ENCODE measurements at regions not wholly inside any gene's neighbourhood (a gene's known extent, or its start where the extent isn't known, plus 50 kb on each side); places are given as distances from the start of the nearest gene placed in this dataset.
"Not testable (repeated sequence)": the region's sequence is repeated elsewhere in the genome, so short reads cannot be mapped to it uniquely, and the experiment has no call there.

DNA sequence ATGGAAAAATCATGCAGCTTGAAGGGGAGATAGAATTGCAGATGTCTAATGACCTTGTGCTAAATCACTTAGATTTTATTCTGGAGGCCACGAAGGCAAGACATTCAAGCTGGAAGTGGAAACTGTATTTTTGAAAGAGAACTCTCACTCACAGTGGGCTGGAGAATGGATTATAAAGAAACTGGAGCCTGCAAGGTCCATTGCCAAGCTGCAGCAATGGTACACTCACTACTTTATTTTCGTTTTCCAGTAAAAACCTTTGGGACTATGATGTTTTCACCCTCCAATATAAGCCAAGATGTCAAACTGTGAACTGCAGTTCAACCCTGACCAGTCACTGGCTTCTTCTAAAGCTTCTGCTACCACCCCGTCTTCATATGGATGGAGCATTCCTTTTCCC is 62.0 kb downstream of the SKIDA1 start:
- DNase-seq (ENCODE audit: low read depth), result no peak

- DNase-seq (ENCODE audit: low read depth), result no peak
Observed at GRCh38 chr10:21458126-21458871, 67.2 kb downstream of the SKIDA1 start.

GRCh38 chr10:21456160-21456559 is 69.3 kb downstream of the SKIDA1 start:
- no peak for DNase-seq (ENCODE audit: low read depth)

DNA sequence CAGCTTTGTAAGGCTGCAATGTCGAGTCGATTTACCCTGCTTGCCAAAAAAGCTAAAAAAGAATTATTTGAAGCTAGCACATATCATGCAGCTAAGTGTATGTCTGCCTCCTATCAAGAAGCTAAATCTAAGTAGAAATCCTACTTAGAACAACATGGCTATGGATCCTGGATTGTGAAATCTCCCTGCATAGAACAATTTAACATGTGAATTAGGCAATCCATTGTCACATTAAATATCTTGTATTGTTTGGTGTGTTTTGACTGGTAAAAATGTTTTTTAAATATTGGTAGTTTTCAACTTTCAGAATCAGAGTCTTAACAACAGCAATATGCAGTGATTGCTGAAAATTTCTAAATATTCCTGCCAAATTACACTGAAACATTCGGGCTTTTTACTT is 73.3 kb downstream of the SKIDA1 start:
- DNase-seq (ENCODE audit: low read depth), result no peak

GRCh38 chr10:21449288-21449966 is 76.1 kb downstream of the SKIDA1 start:
- DNase-seq (ENCODE audit: low read depth), result no peak

DNA sequence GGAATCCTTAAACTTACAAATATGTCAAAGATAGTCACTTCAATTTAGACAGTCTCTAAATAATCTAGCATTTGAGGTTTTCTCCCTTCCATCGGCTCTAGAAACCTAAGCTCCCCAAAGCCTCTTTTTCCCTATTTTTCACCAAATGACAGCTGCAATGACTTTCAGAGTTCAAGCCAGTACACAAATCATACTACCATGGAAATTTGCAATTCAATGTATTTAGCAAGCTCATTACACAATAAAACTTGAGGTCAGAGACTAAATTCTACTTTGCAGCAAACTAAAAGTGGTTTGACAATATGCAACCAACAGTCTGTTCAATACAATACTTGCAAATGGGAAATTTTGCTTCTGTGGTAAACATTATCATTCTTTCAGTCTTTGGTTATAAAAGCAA is 80.3 kb downstream of the SKIDA1 start:
- DNase-seq (ENCODE audit: low read depth), result peak; percentile 35

- DNase-seq (ENCODE audit: low read depth), result no peak
Observed at GRCh38 chr10:21441625-21442024, 83.9 kb downstream of the SKIDA1 start.

GRCh38 chr10:21438914-21439313 is 86.6 kb downstream of the SKIDA1 start:
- not testable (repeated sequence) for DNase-seq (ENCODE audit: low read depth)

DNA sequence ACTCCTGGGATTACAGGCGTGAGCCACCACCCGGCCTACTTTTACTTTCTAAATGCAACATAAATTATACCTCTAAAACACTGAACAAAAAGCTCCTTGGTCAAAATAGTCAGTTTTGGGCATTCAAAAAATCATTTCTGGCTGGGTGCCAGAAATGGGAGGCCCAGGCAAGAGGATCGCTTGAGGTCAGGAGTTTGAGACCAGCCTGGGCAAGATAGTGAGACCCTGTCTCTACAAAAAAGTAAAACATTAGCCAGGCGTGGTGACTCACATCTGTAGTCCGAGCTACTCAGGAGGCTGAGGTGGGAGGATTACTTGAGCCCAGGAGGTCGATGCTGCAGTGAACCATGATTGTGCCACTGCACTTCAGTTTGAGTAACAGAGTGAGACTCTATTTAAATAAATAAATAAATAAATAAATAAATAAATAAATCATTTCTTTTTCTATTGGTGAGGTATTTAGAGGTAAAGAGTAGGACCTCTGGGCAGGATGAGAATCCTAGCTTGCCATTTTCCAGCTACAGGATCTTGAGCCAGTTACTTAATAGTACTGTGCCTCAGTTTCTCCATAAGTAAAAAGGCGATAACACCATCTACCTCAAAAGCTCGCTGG is 87.6 kb downstream of the SKIDA1 start:
- no peak for DNase-seq (ENCODE audit: low read depth)

DNA sequence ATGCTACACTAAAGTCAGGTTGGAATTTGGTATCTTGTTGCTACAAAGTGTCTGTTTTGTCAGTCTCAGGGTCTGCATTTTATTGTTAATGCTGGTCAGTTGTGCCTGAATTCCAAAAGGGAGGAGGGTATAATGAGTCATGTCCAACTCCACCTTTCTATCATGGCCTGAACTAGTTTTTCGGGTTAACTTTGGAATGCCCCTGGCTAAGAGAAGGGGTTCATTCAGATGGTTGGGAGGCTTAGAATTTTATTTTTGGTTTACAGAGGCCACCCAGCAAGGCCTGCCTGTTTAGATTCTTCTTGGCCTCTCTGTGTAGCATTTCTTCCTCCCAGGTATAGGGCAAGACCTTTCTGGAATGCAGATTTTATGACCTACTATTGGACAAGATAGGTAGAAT is 93.2 kb downstream of the SKIDA1 start:
- no peak for DNase-seq (ENCODE audit: low read depth)

DNA sequence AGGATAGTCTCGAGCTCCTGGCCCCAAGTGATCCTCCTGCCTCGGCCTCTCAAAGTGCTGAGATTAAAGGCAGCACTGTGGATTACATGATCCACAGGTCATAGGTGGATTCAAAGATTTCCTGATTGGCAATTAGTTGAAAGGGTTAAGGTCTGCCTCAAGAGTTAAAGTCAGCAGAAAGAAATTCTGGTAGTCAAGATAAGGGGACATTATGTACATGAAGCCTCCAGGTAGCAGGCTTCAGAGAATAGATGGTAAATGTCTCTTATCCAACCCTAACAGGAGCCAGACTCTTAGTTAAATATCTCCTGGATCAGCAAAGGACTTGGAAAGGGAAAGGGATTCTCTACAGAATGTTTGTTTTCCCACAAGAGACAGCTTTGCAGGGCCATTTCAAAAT is 93.7 kb downstream of the SKIDA1 start:
- DNase-seq (ENCODE audit: low read depth), result no peak

GRCh38 chr10:21427804-21428481 is 97.5 kb downstream of the SKIDA1 start:
- DNase-seq (ENCODE audit: low read depth), result peak; percentile 48

- DNase-seq (ENCODE audit: low read depth), result no peak
Observed at GRCh38 chr10:21424459-21424861, 101.0 kb downstream of the SKIDA1 start.

- DNase-seq (ENCODE audit: low read depth), result no peak
Observed at GRCh38 chr10:21423850-21424249, 101.6 kb downstream of the SKIDA1 start.

DNA sequence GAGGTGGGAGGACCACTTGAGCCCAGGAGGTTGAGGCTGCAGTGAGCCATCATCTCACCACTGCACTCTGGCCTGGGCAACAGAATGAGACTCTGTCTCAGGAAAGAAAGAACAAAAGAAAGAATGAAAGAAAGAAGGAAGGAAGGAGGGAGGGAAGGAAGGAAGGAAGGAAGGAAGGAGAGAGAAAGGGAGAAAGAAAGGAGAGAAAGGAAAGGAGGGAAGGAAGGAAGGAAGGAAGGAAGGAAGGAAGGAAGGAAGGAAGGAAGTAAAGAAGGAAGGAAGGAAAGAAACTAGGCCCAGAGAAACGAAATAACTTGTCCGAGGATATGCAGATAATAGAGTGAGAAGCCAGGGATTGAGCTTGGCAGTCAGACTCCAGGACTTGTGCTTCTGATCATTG is 102.1 kb downstream of the SKIDA1 start:
- no peak for DNase-seq (ENCODE audit: low read depth)

DNA sequence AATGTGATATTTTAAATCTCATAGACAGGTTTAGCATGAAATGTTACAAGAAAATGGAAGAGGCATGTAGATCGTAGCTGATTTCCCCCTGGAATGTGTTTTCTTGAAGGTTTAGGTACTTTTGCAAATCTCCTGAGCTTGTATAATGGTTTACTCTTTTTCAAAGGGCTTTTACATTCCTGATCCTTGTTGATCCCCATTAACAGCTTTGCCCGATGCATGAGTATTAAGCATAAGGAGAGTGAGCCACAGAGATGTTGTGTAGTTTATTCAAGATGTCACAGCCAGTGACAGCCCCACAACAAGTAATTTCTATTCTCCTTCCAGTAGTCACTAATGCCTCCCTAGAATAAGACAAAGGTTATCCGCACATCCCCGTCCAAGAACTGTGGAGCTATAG is 103.7 kb downstream of the SKIDA1 start:
- DNase-seq (ENCODE audit: low read depth), result no peak

GRCh38 chr10:21421016-21421415 is 104.5 kb downstream of the SKIDA1 start:
- DNase-seq (ENCODE audit: low read depth), result no peak

DNA sequence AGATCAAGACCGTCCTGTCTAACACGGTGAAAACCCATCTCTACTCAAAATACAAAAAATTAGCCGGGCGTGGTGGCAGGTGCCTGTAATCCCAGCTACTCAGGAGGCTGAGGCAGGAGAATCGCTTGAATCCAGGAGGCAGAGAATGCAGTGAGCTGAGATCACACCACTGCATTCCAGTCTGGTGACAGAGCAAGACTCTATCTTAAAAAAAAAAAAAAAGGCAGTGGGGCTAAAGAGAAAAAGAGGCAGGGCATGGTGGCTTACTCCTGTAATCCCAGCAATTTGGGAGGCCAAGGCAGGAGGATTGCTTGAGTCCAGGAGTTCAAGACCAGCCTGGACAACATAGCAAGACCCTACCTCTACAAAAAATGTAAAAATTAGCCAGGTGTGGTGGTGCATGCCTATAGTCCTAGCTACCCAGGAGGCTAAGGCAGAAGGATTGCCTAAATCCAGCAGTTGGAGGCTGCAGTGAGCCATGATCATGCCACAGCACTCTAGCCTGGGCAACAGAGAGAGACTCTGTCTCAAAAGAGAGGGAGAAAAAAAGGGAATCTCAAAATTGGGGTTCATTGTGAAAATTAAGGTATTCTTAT is 106.4 kb downstream of the SKIDA1 start:
- not testable (repeated sequence) for DNase-seq (ENCODE audit: low read depth)

DNA sequence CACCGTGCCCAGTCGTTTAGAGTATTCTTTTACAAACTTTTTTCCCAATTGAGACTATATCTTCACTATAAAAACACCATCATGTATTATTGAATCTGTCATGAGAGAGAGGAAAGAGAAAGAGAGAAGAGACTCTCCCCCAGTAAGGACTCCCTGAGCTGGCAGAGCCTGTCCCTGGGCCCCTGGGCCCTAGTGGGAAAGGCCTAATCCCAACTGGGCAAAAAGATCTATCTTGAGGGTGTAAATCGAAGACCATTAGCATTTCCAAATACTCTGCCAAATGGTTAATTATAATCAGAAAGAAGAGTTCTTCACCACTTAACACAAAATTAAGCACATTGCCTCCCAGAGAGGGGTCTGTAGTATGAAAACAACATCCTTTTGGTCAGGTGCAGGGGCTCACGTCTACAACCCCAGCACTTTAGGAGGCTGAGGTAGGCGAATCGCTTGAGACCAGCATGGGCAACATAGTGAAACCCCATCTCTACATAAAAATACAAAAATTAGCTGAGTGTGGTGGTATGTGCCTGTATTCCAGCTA is 108.2 kb downstream of the SKIDA1 start:
- no peak for DNase-seq (ENCODE audit: low read depth)

DNA sequence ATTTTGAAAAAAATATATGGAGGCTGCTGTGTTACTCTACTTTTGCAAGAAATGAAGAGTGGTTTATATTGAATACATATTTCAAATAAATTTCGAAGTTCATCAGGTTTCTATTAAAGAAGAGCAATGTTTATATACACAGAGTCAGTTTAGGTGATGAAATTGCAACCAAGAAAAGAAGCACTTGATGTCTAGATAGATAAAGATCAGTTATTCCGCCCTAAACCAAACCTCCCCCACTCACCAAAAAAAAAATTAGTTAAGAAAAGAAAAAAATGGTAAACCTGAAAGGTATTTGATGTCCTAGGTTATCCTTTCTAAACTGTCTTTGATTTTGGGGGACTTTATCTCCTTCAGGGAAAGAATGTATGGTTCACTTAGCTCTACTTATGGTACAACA is 111.8 kb downstream of the SKIDA1 start:
- DNase-seq (ENCODE audit: low read depth), result no peak

DNA sequence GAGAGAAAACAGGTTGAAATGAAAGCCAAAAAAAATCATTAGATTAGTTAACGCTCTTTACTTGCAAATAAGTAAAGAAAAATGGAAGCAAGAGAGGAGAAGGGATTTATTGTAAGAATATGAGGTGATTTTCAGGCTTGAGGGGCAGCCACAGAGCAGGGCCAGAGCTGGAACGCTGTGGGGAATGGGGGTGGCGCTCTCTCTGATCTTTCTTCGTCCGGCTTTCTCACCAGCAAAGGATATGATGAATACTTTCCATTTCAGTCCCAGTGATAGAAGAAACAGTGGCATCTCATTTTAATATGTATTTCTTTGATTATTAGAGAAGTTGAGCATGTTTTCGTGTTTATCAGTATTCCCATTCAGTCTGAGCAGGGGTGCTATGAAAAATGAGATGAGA is 112.2 kb downstream of the SKIDA1 start:
- DNase-seq (ENCODE audit: low read depth), result no peak

Data from LHCN-M2 (cell line).